H54 (cell line): ENCODE measurements at regions not wholly inside any gene's neighbourhood (a gene's known extent, or its start where the extent isn't known, plus 50 kb on each side); places are given as distances from the start of the nearest gene placed in this dataset.
"Not testable (repeated sequence)": the region's sequence is repeated elsewhere in the genome, so short reads cannot be mapped to it uniquely, and the experiment has no call there.

Experiments
- DNase-seq: peaks from one replicate; pipeline ENCODE4 v3.0.0; 2011; ENCODE audit warnings: low spot score, mixed read lengths; ENCODE audit not compliant: insufficient read length
- FAIRE-seq: peaks from 3 replicates; lab custom pipeline; 2011; peaks lifted over from hg19 to GRCh38; lab: Jason Lieb, UNC
- POLR2A ChIP-seq: IDR thresholded peaks from 2 replicates; pipeline ENCODE4 v1.6.1; 2011; ENCODE audit warnings: low read depth, mild to moderate bottlenecking, low read length

GRCh38 chr6:119673741-119674140 is 324.2 kb upstream of the MAN1A1 start:
- FAIRE-seq = no peak
- no peak for TF ChIP-seq POLR2A
- DNase-seq = no peak

- no peak for DNase-seq
These were observed 323.2 kb upstream of the MAN1A1 start for GRCh38 chr6:119672725-119673124.

GRCh38 chr6:119671105-119671504 is 321.5 kb upstream of the MAN1A1 start:
- TF ChIP-seq POLR2A = no peak
- no peak for FAIRE-seq
- no peak for DNase-seq

More at GRCh38 chr6:119672725-119673124, 323.2 kb upstream of the MAN1A1 start:
- no peak for FAIRE-seq
- TF ChIP-seq POLR2A = no peak

GRCh38 chr6:119669221-119669620 is 319.7 kb upstream of the MAN1A1 start:
- no peak for FAIRE-seq
- TF ChIP-seq POLR2A = no peak
- DNase-seq = no peak

GRCh38 chr6:119665432-119665831 is 315.9 kb upstream of the MAN1A1 start:
- not testable (repeated sequence) for DNase-seq, FAIRE-seq

GRCh38 chr6:119661628-119662027 is 312.1 kb upstream of the MAN1A1 start:
- no peak for DNase-seq
- no peak for TF ChIP-seq POLR2A
- no peak for FAIRE-seq

GRCh38 chr6:119661078-119661477 is 311.5 kb upstream of the MAN1A1 start:
- FAIRE-seq = no peak
- DNase-seq = no peak
- TF ChIP-seq POLR2A = no peak

- FAIRE-seq = no peak
- DNase-seq = no peak
- no peak for TF ChIP-seq POLR2A
These were observed 309.4 kb upstream of the MAN1A1 start for GRCh38 chr6:119658917-119659316.

- FAIRE-seq = no peak
- no peak for DNase-seq
- no peak for TF ChIP-seq POLR2A
These were observed 305.6 kb upstream of the MAN1A1 start for GRCh38 chr6:119655124-119655523.

GRCh38 chr6:119653329-119653728 is 303.8 kb upstream of the MAN1A1 start:
- DNase-seq = no peak
- TF ChIP-seq POLR2A = no peak
- FAIRE-seq = no peak

GRCh38 chr6:119649531-119649930 is 300.0 kb upstream of the MAN1A1 start:
- no peak for TF ChIP-seq POLR2A
- FAIRE-seq (no peak), DNase-seq (no peak)

- TF ChIP-seq POLR2A = no peak
- no peak for DNase-seq
- no peak for FAIRE-seq
These were observed 297.7 kb upstream of the MAN1A1 start for GRCh38 chr6:119647309-119647708.

GRCh38 chr6:119643876-119644275 is 294.3 kb upstream of the MAN1A1 start:
- DNase-seq (no peak), FAIRE-seq (no peak)
- TF ChIP-seq POLR2A = no peak

- TF ChIP-seq POLR2A = no peak
- DNase-seq = no peak
- no peak for FAIRE-seq
These were observed 288.2 kb upstream of the MAN1A1 start for GRCh38 chr6:119637768-119638167.

- DNase-seq (no peak), FAIRE-seq (no peak)
- TF ChIP-seq POLR2A = no peak
These were observed 286.5 kb upstream of the MAN1A1 start for GRCh38 chr6:119636060-119636459.

GRCh38 chr6:119633461-119633860 is 283.9 kb upstream of the MAN1A1 start:
- DNase-seq = no peak
- FAIRE-seq = no peak
- TF ChIP-seq POLR2A = no peak
